ENCODE measurements at regions not wholly inside any gene's neighbourhood (a gene's known extent, or its start where the extent isn't known, plus 50 kb on each side); places are given as distances from the start of the nearest gene placed in this dataset.

GRCh38 chr5:74279244-74279643, 361.3 kb downstream of the ENC1 start:
- DNase-seq, result no peak

GRCh38 chr5:74277418-74277817, 363.1 kb downstream of the ENC1 start:
- no peak for DNase-seq

DNA sequence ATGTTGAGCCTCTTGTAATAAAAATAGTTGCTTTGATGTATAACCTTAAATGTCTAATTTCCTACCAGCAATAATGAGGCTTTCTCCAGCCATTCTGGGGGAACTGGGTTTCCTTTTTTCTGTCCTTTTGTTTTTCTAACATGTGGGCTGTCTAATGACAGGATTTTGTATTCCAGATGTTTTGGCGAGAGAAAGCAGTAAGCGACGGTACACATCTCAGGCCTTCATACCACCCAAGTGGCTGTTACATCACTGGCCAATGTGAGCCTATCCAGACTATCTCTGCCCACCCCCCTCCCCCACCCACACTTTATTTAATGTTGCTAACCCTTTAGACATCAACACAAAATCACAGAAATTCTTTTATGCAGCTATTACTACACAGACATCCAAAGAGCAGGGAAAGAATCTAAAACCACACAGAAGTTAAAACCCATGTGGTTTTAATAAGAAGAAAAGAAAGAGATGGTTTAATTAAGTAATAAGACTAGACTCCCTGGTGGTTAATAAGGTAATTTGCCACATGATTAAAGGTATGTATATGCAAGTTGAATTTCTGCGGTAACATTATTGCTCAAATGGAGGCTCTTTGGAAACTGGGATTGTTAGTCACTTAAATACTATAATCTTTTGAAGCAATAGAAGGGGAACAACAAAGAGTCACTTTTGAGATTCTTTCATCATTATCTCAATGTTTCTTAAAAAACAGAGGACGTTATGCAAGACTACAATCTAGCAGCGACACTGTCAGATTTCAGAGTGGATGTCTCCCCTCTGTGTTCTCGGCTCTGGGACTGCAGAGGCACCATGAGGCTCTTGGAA, 365.1 kb downstream of the ENC1 start:
- peak; percentile 89 for DNase-seq

GRCh38 chr5:74274326-74274725, 366.2 kb downstream of the ENC1 start:
- peak; percentile 37 for DNase-seq

- peak; percentile 79 for DNase-seq
Measured at GRCh38 chr5:74272831-74273451, 367.6 kb downstream of the ENC1 start.

DNA sequence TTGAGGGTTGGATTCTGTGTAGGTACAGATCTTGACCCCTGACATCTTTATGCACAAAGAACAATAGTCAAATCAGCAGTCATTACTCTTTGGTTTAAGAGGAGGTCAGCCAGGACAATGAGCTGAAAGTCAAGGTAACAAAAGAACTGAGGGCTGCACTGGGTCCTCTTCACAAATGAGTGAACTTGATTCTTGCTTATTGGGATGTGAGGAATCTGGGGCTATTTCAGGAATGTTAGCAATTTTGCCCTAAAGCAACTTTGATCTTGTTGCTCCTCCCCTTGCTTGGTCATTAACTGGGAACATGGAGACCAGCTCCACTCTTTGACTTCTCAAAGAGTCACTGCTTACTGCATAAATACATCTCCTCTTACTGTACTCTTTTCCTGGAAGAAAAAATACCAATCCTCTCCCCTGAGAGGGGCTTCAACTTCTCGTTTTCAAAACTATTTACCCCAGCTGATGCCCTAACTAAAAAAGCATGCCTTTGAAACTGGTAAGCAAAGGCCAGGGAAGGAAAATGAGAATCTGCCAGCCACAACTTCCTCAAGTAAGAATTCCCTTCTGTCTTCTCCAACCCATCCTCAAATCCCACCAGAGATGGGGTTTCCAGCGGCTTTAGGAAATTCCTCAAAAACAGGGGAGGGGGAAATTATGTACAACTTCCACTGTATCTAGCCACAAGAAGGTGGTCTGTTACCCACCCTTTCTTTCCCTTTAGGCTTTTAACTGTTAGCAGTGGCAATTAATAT, 368.3 kb downstream of the ENC1 start:
- DNase-seq, result peak; percentile 82

GRCh38 chr5:74268297-74268696, 372.2 kb downstream of the ENC1 start:
- no peak for DNase-seq

DNA sequence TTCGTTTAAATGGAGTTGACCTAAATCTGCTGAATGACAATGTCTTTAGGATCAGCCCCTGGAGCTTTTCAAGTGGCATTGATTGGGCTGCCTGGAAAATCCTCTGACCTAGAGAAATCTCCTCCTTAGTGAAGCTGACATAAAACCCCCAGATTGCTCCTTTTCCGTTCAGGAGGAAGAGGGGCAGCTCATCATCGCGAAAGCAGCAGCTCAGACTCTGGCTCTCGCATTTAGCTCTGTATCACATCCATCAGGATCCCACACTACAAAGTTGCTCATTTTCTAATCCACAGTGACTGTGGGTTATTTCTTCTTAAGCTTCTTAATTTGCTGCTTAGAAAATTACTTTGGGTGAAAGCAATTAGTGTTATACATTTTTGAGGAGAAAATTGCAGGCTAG, 373.7 kb downstream of the ENC1 start:
- no peak for DNase-seq

- no peak for DNase-seq
Measured at GRCh38 chr5:74266132-74266531, 374.4 kb downstream of the ENC1 start.

DNA sequence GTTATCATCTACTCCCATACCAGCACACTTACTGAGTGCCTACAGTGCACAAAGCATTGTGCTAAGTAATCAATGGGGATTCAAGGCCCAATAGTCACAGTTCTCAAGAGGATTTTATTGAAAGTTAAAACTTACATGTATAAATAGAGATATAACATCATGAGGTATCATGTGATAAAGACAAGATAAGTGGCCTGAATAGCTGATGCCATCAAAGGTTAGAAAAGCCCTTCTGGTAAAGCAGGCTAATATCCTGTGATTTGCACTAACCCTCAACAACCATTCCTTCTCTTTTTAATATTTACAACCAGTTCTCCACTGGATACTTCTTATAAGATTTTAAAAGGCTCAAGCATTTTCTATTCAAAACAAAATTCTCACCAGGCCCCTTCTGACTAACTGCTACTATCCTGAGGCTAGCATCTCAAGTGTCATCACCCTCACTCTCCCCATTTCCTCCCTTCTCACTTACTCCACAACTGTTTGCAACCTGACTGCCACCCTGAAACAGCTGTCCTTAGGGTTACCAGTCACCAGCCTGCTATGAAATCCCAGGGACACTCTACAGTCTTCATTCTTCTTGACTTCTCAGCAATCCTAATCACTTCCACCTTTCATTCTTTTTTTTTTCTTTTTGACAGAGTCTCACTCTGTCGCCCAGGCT, 377.9 kb downstream of the ENC1 start:
- DNase-seq, result no peak

GRCh38 chr5:74261866-74262265, 378.7 kb downstream of the ENC1 start:
- DNase-seq, result no peak

GRCh38 chr5:74261421-74261820, 379.1 kb downstream of the ENC1 start:
- no peak for DNase-seq

GRCh38 chr5:74259572-74259971, 381.0 kb downstream of the ENC1 start:
- DNase-seq, result no peak

GRCh38 chr5:74258314-74258665, 382.2 kb downstream of the ENC1 start:
- DNase-seq, result no peak

GRCh38 chr5:74257645-74258313, 382.7 kb downstream of the ENC1 start:
- no peak for DNase-seq

- no peak for DNase-seq
Measured at GRCh38 chr5:74257060-74257527, 383.4 kb downstream of the ENC1 start.

DNA sequence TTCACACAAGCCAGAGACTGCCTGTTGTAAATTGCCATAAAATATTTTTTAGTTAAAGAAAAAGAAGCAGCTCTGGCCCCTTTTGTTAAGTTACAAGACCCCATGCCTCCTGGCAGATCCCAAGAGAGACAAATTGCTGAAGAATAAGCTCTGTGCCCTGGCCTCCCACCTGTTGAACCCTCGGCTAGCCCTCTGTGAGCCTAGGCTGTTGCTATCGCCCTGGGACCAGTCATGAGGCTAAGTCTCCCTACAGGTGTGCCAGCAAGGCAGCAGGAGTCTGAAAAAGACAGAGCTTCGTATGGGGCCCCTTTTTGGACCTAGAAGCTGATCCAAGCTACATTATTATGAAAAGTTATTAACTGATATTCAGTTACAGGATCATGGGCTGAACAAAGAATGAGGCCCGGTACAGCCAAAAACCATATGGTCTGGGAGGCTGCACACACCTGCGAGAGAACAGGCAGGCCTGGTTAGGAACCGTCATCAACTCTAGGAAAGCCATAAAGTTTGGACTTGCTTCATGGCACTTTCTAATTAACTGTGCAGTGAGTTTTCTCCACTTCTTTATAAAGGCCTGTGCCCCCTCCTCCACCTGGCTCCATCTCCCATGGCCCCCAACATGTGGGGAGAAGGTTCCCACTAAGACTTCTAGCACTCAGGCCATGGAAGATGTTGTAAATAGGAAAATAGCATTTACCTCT, 384.7 kb downstream of the ENC1 start:
- no peak for DNase-seq

GRCh38 chr5:74254257-74254656, 386.3 kb downstream of the ENC1 start:
- DNase-seq, result no peak

DNA sequence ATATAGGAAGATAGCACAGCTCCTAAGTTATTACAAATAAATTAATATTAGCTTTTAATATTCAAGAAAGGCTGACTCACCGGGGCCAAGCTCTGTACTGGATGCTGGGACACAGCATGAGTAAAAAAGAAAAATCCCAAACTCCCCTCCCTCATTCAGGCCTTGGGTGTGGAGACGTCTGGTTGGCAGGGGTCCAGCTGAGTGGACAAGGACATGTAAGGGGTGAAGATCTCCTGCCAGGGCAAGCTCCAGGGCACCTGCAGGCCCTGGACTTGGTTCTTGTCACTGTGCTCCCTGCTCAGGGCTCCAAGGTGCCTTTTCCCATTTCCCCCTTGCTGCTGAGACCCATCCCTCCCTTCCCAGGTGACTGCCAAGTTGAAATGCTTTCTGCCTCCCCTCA, 388.5 kb downstream of the ENC1 start:
- no peak for DNase-seq

GRCh38 chr5:74251141-74252035, 389.1 kb downstream of the ENC1 start:
- peak; percentile 97 for DNase-seq

Data from fibroblast of skin of right biceps (primary cell).